SK-N-DZ (cell line): ENCODE measurements at regions not wholly inside any gene's neighbourhood (a gene's known extent, or its start where the extent isn't known, plus 50 kb on each side); places are given as distances from the start of the nearest gene placed in this dataset.

Experiments used
- DNase-seq: peaks from one replicate; pipeline ENCODE4 v3.0.0-alpha.2; 2015; ENCODE audit warnings: low spot score

GRCh38 chr6:139868576-139868975 is 494.1 kb upstream of the CITED2 start:
- DNase-seq = no peak

GRCh38 chr6:139863964-139864363 is 489.5 kb upstream of the CITED2 start:
- DNase-seq = no peak

GRCh38 chr6:139863346-139863745 is 488.9 kb upstream of the CITED2 start:
- no peak for DNase-seq

GRCh38 chr6:139862311-139862710 is 487.9 kb upstream of the CITED2 start:
- no peak for DNase-seq

GRCh38 chr6:139860203-139860602 is 485.8 kb upstream of the CITED2 start:
- peak; percentile 30 for DNase-seq

GRCh38 chr6:139858429-139858828 is 484.0 kb upstream of the CITED2 start:
- DNase-seq = no peak

GRCh38 chr6:139857143-139857542 is 482.7 kb upstream of the CITED2 start:
- DNase-seq = no peak

- DNase-seq = no peak
These were observed 482.1 kb upstream of the CITED2 start for GRCh38 chr6:139856562-139856961.

GRCh38 chr6:139855671-139856311 is 481.3 kb upstream of the CITED2 start:
- DNase-seq = no peak

GRCh38 chr6:139853302-139853992 is 479.0 kb upstream of the CITED2 start:
- no peak for DNase-seq

- no peak for DNase-seq
These were observed 478.2 kb upstream of the CITED2 start for GRCh38 chr6:139852488-139853140.

GRCh38 chr6:139852067-139852466 is 477.6 kb upstream of the CITED2 start:
- no peak for DNase-seq

- no peak for DNase-seq
These were observed 476.8 kb upstream of the CITED2 start for GRCh38 chr6:139851206-139851605.

GRCh38 chr6:139850512-139850911 is 476.1 kb upstream of the CITED2 start:
- no peak for DNase-seq

GRCh38 chr6:139847457-139847813 is 473.0 kb upstream of the CITED2 start:
- no peak for DNase-seq

GRCh38 chr6:139846538-139847456 is 472.3 kb upstream of the CITED2 start:
- DNase-seq = no peak

- DNase-seq = no peak
These were observed 470.5 kb upstream of the CITED2 start for GRCh38 chr6:139844907-139845306.

GRCh38 chr6:139841794-139842215 is 467.4 kb upstream of the CITED2 start:
- DNase-seq = no peak

- DNase-seq = no peak
These were observed 465.2 kb upstream of the CITED2 start for GRCh38 chr6:139839506-139840156.

- no peak for DNase-seq
These were observed 459.8 kb upstream of the CITED2 start for GRCh38 chr6:139834232-139834631.

- no peak for DNase-seq
These were observed 459.1 kb upstream of the CITED2 start for GRCh38 chr6:139833592-139833991.
